IgD-negative memory B cell (primary cell): ENCODE measurements at regions not wholly inside any gene's neighbourhood (a gene's known extent, or its start where the extent isn't known, plus 50 kb on each side); places are given as distances from the start of the nearest gene placed in this dataset.
"Not testable (repeated sequence)": the region's sequence is repeated elsewhere in the genome, so short reads cannot be mapped to it uniquely, and the experiment has no call there.

Experiments
- H3K27ac Mint-ChIP-seq, 3 donors: one replicate each; pipeline ENCODE4 v1.8.0; 2020 to 2022; ENCODE audit warnings: mild to moderate bottlenecking in 3 of 3, mixed read lengths in 3 of 3, moderate library complexity in 1 of 3
- H3K27me3 Mint-ChIP-seq: one replicate; pipeline ENCODE4 v1.8.0; 2021; ENCODE audit warnings: mixed read lengths
- H3K36me3 Mint-ChIP-seq: one replicate; pipeline ENCODE4 v1.8.0; 2020; ENCODE audit warnings: mild to moderate bottlenecking, mixed read lengths
- H3K4me1 Mint-ChIP-seq, 3 donors: one replicate each; pipeline ENCODE4 v1.8.0; 2020 to 2022; ENCODE audit warnings: mixed read lengths in 3 of 3, mild to moderate bottlenecking in 1 of 3
- H3K4me3 Mint-ChIP-seq, 4 donors: one replicate each; pipeline ENCODE4 v1.8.0; 2020 to 2022; ENCODE audit warnings: mild to moderate bottlenecking in 4 of 4, mixed read lengths in 4 of 4, moderate library complexity in 3 of 4
- H3K9me3 Mint-ChIP-seq, 3 donors: one replicate each; pipeline ENCODE4 v1.8.0; 2020 to 2021; ENCODE audit warnings: mixed read lengths in 3 of 3, mild to moderate bottlenecking in 1 of 3

DNA sequence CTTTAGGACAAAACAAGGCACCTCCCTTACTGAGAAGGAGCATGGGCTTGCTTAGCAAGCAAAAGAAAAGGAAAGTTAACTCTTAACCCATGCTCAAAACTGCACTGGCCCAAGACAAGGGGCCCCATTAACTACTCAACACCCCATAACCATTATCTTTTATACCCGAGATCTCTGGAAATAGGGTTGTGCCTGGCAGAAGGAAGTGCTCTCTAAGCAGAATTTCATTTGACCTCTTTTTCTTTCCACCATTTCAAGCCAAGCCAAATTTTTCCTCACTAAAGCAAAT is 167.2 kb downstream of the RASEF start:
- Mint-ChIP-seq H3K4me3 (no peak overlapping the region), H3K9me3 (peaks cover 0 to 4% (median 0%) of the 10 kb centered on the region in 3 donors), H3K4me1 (no peaks in the 10 kb centered on the region), H3K36me3 (no peaks in the 10 kb centered on the region), H3K27ac (no peak overlapping the region), H3K27me3 (no peaks in the 10 kb centered on the region)

DNA sequence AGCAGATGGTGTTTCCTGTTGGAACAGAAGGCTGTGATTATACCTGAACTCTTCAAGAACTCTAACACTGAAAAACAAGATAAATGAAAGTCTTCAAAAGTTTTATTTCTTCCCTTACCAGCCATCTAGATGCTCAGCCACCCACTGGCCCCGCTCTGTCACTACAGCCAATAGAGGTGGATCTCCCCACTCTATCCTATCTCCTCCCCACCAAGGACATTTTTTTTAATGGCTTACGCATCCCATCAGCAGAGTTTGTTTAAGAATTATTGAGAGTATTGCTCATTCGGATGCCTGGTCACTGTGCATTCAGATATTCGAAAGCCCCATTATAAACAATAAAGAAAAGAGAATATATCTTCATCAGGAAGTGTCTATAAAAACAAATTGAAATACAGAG is 159.4 kb downstream of the RASEF start:
- Mint-ChIP-seq H3K4me1 (no peaks in the 10 kb centered on the region), H3K27me3 (no peaks in the 10 kb centered on the region), H3K4me3 (no peak overlapping the region), H3K9me3 (peaks cover 0 to 3% (median 0%) of the 10 kb centered on the region in 3 donors), H3K36me3 (no peaks in the 10 kb centered on the region), H3K27ac (no peak overlapping the region)

DNA sequence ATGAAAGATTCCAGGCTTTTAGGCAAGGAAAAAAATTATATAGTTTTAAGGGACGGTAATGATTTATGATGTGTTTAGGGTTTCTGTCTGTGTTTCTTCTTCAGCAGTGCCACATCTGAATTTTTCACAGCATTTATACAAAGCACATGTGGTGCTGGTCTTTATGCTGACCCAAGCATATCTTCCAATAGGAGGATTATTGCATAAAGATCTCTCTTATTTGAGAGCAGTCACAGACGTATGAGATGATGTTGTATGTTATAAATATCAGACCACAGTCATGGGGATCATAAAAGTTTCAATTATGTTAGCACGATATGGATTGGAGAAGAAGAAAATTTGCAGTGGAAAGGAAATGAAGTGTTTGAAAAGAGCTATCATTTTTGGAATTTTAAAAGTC is 150.9 kb downstream of the RASEF start:
- Mint-ChIP-seq H3K27ac (no peak overlapping the region), H3K27me3 (no peaks in the 10 kb centered on the region), H3K4me3 (no peak overlapping the region), H3K4me1 (no peaks in the 10 kb centered on the region), H3K9me3 (peaks cover 10 to 18% (median 11%) of the 10 kb centered on the region in 3 donors), H3K36me3 (no peaks in the 10 kb centered on the region)

GRCh38 chr9:82912645-82913044 is 150.3 kb downstream of the RASEF start:
- no peaks in the 10 kb centered on the region for H3K36me3 Mint-ChIP-seq
- H3K9me3 Mint-ChIP-seq: peaks cover 10 to 21% (median 11%) of the 10 kb centered on the region in 3 donors
- H3K27ac Mint-ChIP-seq: no peak overlapping the region
- no peak overlapping the region for H3K4me3 Mint-ChIP-seq
- H3K4me1 Mint-ChIP-seq: no peaks in the 10 kb centered on the region
- no peaks in the 10 kb centered on the region for H3K27me3 Mint-ChIP-seq

GRCh38 chr9:82916238-82916637 is 146.7 kb downstream of the RASEF start:
- H3K36me3 Mint-ChIP-seq, H3K4me1 Mint-ChIP-seq, H3K4me3 Mint-ChIP-seq, H3K27me3 Mint-ChIP-seq, H3K27ac Mint-ChIP-seq: not testable (repeated sequence)
- H3K9me3 Mint-ChIP-seq: peaks cover 10 to 21% (median 11%) of the 10 kb centered on the region in 3 donors

DNA sequence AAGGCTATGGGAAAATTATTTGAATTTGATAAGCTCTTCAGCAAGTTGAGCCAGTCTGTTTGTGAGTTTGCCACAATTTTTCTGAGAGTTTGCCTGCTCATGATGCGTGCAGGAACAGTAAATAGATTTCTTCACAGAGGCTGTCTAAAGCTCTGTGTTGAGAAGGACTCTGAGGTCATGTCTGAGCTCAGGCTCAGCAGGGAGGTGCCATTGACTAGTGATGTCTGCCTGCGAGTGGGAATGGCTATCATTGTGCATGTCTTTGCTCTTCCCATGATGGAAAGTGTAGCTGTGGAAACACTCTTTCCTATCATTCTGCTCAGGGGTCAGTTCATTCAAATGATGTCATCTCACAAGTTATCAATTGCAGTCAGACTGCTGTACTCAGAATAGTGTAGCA is 142.8 kb downstream of the RASEF start:
- Mint-ChIP-seq H3K9me3 (peaks cover 7 to 17% (median 10%) of the 10 kb centered on the region in 3 donors), H3K4me3 (no peak overlapping the region), H3K36me3 (no peaks in the 10 kb centered on the region), H3K4me1 (no peaks in the 10 kb centered on the region), H3K27me3 (peaks cover 2% of the 10 kb centered on the region), H3K27ac (no peak overlapping the region)

DNA sequence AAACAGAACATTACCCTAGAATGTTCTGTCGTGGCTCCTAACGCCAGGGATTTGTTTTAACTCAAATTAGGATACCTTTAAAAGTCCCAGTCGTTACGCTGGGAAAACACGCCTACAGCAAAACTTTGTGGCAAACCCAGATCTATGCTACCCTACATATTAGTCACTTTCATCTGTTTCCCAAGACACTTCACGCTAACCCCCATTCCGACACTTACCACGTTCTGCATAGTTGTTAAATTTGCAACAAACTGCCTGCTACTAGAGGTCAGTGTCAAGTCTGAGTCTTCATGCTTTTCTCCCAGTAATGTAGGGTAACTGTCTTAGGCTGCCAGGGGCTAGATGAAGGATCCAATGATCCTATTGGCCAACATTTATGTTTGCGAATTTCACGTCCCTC is 140.3 kb downstream of the RASEF start:
- H3K36me3 Mint-ChIP-seq: no peaks in the 10 kb centered on the region
- H3K27ac Mint-ChIP-seq: no peak overlapping the region
- H3K4me3 Mint-ChIP-seq: no peak overlapping the region
- no peaks in the 10 kb centered on the region for H3K4me1 Mint-ChIP-seq
- H3K27me3 Mint-ChIP-seq: peaks cover 2% of the 10 kb centered on the region
- H3K9me3 Mint-ChIP-seq: no peaks in the 10 kb centered on the region

GRCh38 chr9:82923092-82923911 is 139.6 kb downstream of the RASEF start:
- Mint-ChIP-seq H3K9me3 (no peaks in the 10 kb centered on the region), H3K4me1 (no peaks in the 10 kb centered on the region), H3K27ac (no peak overlapping the region), H3K36me3 (no peaks in the 10 kb centered on the region), H3K4me3 (no peak overlapping the region), H3K27me3 (peaks cover 2% of the 10 kb centered on the region)

- Mint-ChIP-seq H3K27ac (no peak overlapping the region), H3K36me3 (no peaks in the 10 kb centered on the region), H3K9me3 (no peaks in the 10 kb centered on the region), H3K27me3 (peaks cover 2% of the 10 kb centered on the region), H3K4me1 (no peaks in the 10 kb centered on the region), H3K4me3 (no peak overlapping the region)
Observed at GRCh38 chr9:82923912-82924605, 138.9 kb downstream of the RASEF start.
